SK-N-MC (cell line): ENCODE measurements at regions not wholly inside any gene's neighbourhood (a gene's known extent, or its start where the extent isn't known, plus 50 kb on each side); places are given as distances from the start of the nearest gene placed in this dataset.

Experiments used
- EZH2 ChIP-seq: fragments of 200-600 bp; sonication (generic); IDR thresholded peaks from one replicate; pipeline ENCODE4 v1.6.1; 2017; ENCODE audit warnings: antibody characterized with exemption
- FOXP2 ChIP-seq: optimal IDR thresholded peaks from 2 replicates; pipeline ENCODE3; 2011; ENCODE audit warnings: mild to moderate bottlenecking, moderate library complexity; ENCODE audit not compliant: insufficient read depth; ENCODE audit errors: extremely low read length, control extremely low read depth
- POLR2AphosphoS5 ChIP-seq: IDR thresholded peaks from 2 replicates; pipeline ENCODE4 v1.6.1; 2012; ENCODE audit warnings: mild to moderate bottlenecking, low read depth, low read length, borderline replicate concordance

GRCh38 chr4:104117776-104118175 is 376.9 kb downstream of the CXXC4 start:
- TF ChIP-seq POLR2AphosphoS5 (no peak), EZH2 (no peak), FOXP2 (no peak)
